ENCODE measurements at regions not wholly inside any gene's neighbourhood (a gene's known extent, or its start where the extent isn't known, plus 50 kb on each side); places are given as distances from the start of the nearest gene placed in this dataset.

GRCh38 chr6:144559865-144560593 lies 274.9 kb downstream of the UTRN start:
- Mint-ChIP-seq H3K4me1 (ENCODE audit: low read depth) (peaks cover 21% of the 10 kb centered on the region), H3K36me3 (ENCODE audit: low read depth) (peaks cover 21% of the 10 kb centered on the region), H3K27me3 (no peaks in the 10 kb centered on the region), H3K9me3 (no peaks in the 10 kb centered on the region), H3K4me3 (peak overlapping the region; percentile 52), H3K27ac (peak overlapping the region; percentile 84)
- DNase-seq (peak; percentile 69), ATAC-seq (peak; percentile 88)
- no peak for TF ChIP-seq CTCF (IDR thresholded peaks at IDR 0.05)
- POLR2A ChIA-PET, result no interaction called here
- intact Hi-C loops (cut with micrococcal nuclease), result no loop called here
- CTCF ChIA-PET, result no interaction called here

- no peaks in the 10 kb centered on the region for H3K9me3 Mint-ChIP-seq
- peaks cover 10% of the 10 kb centered on the region for H3K36me3 Mint-ChIP-seq (ENCODE audit: low read depth)
- H3K27me3 Mint-ChIP-seq, result no peaks in the 10 kb centered on the region
- ChIA-PET CTCF (interaction anchor here (1.2 kb wide), 1 partner anchor 23 kb away, joined by 3 read pairs; no protein-coding TSS in a partner anchor), POLR2A (no interaction called here)
- H3K4me3 Mint-ChIP-seq, result no peak overlapping the region
- no peak for TF ChIP-seq CTCF (IDR thresholded peaks at IDR 0.05)
- DNase-seq (no peak), ATAC-seq (peak; percentile 31)
- peak overlapping the region; percentile 49 for H3K27ac Mint-ChIP-seq
- intact Hi-C loops (cut with micrococcal nuclease), result no loop called here
- H3K4me1 Mint-ChIP-seq (ENCODE audit: low read depth), result peaks cover 19% of the 10 kb centered on the region
These were observed 276.4 kb downstream of the UTRN start for GRCh38 chr6:144561455-144562043.

GRCh38 chr6:144564202-144564601 lies 279.1 kb downstream of the UTRN start:
- ATAC-seq, result no peak
- peaks cover 19% of the 10 kb centered on the region for H3K4me1 Mint-ChIP-seq (ENCODE audit: low read depth)
- intact Hi-C loops (cut with micrococcal nuclease), result no loop called here
- POLR2A ChIA-PET, result no interaction called here
- DNase-seq, result no peak
- peaks cover 6% of the 10 kb centered on the region for H3K36me3 Mint-ChIP-seq (ENCODE audit: low read depth)
- H3K9me3 Mint-ChIP-seq, result no peaks in the 10 kb centered on the region
- CTCF ChIA-PET, result interaction anchor here (0.9 to 1.6 kb wide), 3 partner anchors 12 to 21 kb away, joined by 3 to 6 read pairs (median 5); no protein-coding TSS in a partner anchor
- H3K4me3 Mint-ChIP-seq, result no peak overlapping the region
- H3K27me3 Mint-ChIP-seq, result no peaks in the 10 kb centered on the region
- H3K27ac Mint-ChIP-seq, result no peak overlapping the region
- TF ChIP-seq CTCF (IDR thresholded peaks at IDR 0.05), result no peak

- intact Hi-C loops (cut with micrococcal nuclease), result no loop called here
- Mint-ChIP-seq H3K27me3 (no peaks in the 10 kb centered on the region), H3K27ac (no peak overlapping the region), H3K9me3 (peaks cover 3% of the 10 kb centered on the region), H3K4me1 (ENCODE audit: low read depth) (peaks cover 2% of the 10 kb centered on the region), H3K4me3 (no peak overlapping the region), H3K36me3 (ENCODE audit: low read depth) (peaks cover 18% of the 10 kb centered on the region)
- peak; percentile 56 for ATAC-seq
- TF ChIP-seq CTCF (IDR thresholded peaks at IDR 0.05), result no peak
- ChIA-PET POLR2A (interaction anchor here (1.9 kb wide), 1 partner anchor 14 kb away, joined by 6 read pairs; no protein-coding TSS in a partner anchor), CTCF (interaction anchor here (1.2 to 2.6 kb wide), 4 partner anchors 13 to 19 kb away, joined by 3 to 15 read pairs (median 4); no protein-coding TSS in a partner anchor)
- DNase-seq, result peak; percentile 21
These were observed 281.9 kb downstream of the UTRN start for GRCh38 chr6:144566868-144567615.
